Activated CD8-positive, alpha-beta memory T cell treated with anti-CD3 and anti-CD28 coated beads, Interleukin-2, amount 50 U/mL, for 24 hours (primary cell): ENCODE measurements at regions not wholly inside any gene's neighbourhood (a gene's known extent, or its start where the extent isn't known, plus 50 kb on each side); places are given as distances from the start of the nearest gene placed in this dataset.
"Not testable (repeated sequence)": the region's sequence is repeated elsewhere in the genome, so short reads cannot be mapped to it uniquely, and the experiment has no call there.

ENCODE experiments used
- DNase-seq: peaks from one replicate; pipeline ENCODE4 v3.0.0-alpha.2; 2020; ENCODE audit errors: extremely low read depth

DNA sequence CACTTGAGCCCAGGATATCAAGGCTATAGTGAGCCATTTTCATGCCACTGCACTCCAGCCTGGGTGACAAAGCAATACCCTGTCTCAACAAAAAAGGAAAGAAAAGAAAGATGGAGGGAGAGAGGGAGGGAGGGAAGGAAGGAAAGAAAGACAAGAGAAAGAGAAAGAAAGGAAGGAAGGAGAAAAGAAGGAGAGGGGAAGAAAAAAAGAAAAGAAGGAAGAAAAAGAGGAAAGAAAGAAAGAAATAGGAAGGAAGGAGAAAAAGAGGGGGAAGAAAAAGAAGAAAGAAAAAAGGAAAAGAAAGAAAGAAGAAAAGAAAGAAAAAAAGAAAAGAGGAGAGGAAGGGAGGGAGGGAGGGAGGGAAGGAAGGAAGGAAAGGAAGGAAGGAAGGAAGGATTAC, 321.5 kb upstream of the CNTNAP2 start:
- no peak for DNase-seq

DNA sequence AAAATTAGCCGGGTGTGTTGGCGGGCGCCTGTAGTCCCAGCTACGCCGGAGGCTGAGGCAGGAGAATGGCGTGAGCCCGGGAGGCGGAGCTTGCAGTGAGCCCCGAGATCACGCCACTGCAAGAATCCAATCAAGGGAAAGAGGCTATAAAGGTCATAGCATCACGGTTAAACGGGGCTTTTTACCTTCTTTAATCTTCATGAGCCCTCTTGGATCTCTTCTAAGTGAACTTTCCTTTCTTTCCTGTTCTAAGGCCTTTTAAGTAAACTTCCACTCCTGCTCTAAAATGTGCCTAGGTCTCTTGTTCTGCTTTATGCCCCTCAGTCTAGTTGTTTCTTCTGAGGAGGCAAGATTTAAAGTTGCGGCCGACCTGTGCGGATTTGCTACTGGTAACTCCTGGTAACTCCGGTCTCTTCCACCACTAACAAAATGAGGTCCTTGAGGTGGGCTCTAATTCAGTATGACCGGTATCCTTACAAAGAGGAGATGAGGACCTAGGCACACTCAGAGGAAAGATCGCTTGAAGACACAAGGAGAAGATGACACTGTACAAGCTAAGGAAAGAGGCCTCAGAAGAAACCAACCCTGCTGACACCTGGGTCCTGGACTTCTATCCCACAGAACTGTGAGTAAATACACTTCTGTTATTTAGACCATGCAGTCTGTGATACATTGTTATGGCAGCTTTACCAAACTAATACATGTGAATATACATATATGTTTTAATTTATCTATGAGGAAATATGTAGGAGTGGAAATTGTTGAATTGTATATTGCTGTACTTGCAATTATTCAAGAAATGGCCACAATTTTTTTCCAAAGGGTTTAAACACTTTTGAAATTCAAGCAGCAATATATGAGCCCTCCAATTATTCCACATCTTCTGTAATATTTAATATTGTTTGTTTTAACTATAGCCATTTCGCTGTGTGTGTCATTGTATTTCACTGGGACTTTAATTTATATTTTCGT, 331.5 kb upstream of the CNTNAP2 start:
- DNase-seq: no peak

DNA sequence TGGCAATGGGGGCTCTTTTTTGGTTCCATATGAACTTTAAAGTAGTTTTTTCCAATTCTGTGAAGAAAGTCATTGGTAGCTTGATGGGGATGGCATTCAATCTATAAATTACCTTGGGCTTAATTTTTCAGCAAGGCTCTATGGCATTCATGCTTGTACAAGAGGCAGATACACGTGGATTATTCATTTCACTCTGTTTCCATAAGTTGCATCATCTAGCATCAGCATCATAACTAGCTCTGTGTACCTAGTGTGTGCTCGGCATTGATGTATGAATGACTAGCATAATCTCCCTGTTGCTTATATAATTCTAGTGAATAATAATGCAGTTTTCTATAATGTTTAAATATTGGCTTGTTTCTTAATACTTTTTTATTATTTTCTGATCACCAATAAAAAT, 335.2 kb upstream of the CNTNAP2 start:
- not testable (repeated sequence) for DNase-seq

DNA sequence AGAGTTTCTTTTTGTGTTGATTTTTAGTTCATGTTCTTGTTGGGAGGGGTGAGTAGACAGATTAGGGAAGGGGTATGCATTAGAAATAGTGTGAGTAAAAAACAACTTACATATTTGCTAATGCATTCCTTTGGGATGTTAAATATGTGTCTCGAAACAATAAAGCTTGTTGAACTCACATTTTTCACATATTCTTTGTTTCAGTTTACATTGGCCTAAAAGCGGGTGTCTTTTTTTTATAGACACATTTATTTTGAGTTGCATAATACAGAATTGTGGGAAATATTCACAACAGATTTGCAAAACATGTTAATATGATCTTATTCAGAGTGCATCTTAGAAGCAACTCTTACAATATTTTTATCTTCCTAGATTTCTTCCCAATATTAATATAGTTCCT, 337.5 kb upstream of the CNTNAP2 start:
- DNase-seq: no peak

DNA sequence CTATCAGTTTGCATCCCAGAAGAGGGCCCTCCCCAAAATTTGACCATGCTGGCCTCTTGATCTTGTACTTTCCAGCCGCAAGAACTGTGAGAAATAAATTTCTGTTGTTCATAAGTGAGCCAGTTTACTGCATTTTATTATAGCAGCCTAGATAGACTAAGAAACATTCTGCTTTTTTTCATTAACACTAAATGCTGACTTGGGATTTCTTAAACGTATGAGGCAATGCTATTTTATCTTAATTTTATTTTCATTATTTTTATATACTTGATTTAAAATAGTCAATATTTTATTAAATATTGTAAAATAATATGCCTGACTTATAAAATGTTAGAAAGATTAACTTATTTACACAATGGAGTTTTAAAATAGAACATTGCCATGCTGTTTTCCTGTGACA, 341.8 kb upstream of the CNTNAP2 start:
- DNase-seq: no peak

DNA sequence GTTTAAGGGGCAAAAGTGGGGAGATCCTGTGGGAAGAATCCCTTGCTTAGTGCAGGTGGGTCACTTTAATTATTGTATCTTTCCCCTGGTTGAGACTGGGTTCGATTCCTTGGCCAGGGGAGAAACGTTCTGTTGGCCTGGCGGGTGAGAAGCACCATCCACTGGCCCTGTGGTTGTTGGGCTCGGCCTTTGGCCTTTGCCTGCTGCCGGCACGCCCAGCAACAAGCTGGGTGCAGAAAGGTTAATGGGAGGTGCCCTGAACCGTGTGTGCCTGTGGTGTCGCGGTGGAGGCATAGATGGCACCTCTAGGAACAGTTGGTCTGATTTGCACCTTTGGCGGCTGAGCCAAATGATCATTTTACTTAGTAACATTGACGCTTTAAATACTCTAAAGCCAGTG, 363.6 kb upstream of the CNTNAP2 start:
- DNase-seq: no peak

DNA sequence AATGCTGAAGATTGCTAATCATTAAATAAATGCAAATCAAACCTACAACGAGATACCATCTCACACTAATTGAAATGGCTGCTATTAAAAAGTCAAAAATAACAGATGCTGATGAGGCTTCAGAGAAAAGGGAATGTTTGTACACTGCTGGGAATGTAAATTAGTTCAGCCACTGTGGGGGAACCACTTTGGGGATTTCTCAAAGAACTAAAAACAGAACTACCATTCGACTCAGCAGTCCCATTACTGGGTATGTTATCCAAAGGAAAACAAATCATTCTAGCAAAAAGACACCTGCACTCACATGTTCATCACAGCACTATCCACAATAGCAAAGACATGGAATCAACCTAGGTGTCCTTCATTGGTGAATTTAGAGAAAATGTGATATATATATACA, 379.0 kb upstream of the CNTNAP2 start:
- DNase-seq: no peak

DNA sequence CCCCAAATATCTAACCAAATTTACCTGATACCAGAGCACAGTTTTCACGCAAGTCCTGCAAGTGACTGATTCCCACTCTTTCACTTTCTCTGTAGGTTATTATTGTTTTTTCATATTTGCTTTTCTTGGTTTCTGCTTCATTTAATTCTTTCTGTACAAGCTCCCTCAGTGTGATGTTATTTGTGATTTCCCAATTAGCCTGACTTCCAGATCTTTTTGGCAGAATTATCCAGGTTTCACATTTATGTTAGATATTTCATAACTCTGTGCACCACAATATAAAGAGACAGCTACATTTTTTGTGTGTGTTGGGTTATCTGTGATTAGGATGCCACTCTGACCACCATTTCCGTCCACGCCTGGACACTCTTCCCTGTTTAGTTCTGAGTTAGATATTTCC, 381.5 kb upstream of the CNTNAP2 start:
- no peak for DNase-seq

DNA sequence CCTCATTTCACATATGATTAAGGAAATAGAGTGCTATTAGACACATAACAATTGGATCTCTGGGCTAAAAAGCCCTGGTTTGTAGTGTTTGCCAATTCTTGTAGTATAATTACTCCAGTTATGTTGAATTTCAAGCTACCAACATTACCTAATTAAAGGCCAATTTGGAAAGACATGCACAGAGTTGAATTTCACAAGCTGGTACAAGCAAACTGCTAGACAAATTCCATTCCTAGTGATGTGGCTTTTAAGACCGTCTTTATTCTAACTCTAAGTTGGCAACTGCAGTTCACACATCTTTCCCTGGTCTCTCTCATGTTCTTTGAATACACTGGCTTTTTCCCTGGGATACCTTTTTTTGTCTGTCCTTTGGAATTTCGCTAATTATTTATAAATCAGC, 384.1 kb upstream of the CNTNAP2 start:
- no peak for DNase-seq

DNA sequence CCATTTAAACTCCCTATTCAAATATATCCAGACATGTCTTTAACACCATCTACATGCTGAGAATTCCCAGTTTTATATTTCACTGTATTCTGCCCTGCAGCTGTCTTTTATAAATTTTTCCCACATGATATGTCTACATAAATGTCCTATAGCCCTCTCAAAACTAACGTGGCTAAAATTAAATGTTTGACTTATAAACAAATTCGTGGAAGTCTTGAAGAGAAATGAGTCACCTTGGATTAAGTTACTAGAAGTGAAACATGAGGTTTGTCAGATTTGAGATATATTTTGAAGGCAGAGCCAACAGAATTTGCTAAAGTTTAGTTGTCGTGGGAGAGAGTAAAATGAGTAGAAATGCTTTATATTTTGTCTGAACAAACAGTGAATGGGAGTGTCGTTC, 386.9 kb upstream of the CNTNAP2 start:
- no peak for DNase-seq

DNA sequence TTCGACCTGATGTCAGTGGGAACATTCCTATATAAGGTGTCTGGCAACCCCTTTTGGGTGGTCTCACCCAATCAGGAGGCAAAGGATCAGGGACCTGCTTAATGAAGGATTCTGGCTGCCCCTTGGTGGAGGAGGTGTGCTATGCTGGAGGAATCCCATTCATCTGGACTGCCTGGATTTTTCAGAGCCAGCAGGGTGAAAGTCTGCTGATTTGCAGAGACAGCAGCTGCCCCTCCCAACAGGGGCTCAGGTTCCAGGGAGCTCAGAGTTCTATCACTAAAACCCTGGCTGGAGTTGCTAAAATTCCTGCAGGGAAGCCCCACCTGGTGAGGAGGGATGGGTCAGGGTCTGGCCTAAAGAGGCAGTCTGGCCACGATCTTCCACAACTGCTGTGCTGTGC, 398.5 kb upstream of the CNTNAP2 start:
- DNase-seq: no peak

DNA sequence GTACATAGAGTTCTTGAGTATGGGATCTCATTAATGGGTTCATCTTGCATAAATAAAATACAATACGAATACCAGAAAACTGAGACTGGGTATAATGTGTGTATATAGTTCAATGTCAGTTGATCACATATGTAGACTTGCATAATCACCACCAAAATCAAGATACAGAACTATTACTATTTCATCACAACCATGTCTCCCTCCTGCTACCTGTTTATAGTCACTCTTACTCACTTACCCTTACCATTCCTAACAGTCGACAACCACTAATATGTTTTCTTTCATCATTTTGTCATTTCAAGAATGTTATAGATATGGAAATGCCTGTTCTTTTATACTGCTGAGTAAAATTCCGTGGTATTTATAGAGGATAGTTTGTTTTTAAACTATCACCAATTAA, 416.1 kb upstream of the CNTNAP2 start:
- no peak for DNase-seq

DNA sequence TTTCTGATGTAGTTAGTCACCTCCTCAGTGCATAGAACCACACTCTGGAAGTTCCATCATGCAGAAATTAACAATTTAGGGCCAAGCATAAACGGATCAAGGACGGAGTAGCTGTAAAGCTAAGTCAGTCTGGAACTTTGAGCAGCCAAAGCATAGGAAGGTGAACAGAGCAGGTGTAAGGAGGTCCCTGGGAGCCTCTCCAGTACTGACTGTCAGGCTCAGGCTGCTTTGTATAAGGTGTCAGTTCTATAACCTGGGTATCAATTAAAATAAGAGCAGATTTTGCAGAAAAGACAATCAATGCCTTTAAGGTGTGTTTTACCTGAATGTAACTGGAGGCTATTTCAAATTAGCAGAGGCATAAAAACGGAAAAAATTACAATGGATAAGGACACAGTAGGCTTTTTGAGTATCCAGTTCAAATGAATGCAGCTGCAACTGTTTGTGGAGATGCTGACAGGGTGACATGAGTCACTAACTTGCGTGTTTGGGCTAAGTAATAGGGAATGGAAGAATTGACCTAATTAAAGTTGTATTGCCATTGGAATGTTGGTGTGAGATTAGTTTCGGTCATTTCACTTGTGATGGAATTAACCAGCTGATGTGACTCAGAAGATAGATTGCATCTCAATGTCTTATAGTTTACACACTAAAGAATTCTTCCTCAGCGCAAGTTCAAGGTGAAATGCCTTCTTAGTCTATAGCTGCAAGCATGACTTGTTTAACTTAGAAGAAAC, 417.9 kb upstream of the CNTNAP2 start:
- no peak for DNase-seq

DNA sequence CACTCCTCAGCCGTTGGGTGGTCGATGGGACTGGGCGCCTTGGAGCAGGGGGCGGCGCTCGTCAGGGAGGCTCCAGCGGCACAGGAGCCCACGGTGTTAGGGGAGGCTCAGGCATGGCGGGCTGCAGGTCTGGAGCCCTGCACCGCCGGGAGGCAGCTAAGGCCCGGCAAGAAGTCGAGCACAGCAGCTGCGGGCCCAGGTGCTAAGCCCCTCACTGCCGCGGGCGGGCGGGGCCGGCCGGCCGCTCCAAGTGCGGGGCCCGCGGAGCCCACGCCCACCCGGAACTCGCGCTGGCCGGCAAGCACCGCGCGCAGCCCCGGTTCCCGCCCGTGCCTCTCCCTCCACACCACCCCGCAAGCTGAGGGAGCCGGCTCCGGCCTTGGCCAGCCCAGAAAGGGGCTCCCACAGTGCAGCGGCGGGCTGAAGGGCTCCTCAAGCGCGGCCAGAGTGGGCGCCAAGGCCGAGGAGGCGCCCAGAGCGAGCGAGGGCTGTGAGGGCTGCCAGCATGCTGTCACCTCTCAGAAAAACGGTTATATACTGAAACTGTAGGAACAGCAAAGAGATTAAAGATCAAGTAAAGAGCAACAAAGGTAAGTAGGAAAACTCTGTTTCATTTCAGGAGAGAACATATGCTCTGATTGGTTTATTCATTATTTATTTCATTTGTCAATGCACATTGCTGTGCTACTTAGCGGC, 419.0 kb upstream of the CNTNAP2 start:
- DNase-seq: not testable (repeated sequence)

DNA sequence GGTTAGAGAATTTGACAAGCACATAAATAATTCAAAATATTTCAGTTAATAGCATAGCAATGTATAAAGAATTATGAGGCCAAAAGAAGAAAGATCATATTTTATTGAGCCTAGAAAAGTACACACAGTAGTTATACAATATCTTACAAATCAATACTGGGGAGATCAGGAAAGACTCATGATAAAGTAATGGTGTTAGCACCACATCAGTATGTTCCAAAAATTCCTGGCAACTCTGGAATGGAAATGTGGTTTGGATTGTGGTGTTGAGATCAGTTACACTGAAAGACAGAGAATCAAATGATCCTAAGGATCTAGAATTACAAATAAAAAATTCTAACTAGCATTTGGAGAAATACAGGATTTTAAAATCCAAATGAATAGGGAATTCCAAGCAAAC, 420.5 kb upstream of the CNTNAP2 start:
- DNase-seq: no peak

DNA sequence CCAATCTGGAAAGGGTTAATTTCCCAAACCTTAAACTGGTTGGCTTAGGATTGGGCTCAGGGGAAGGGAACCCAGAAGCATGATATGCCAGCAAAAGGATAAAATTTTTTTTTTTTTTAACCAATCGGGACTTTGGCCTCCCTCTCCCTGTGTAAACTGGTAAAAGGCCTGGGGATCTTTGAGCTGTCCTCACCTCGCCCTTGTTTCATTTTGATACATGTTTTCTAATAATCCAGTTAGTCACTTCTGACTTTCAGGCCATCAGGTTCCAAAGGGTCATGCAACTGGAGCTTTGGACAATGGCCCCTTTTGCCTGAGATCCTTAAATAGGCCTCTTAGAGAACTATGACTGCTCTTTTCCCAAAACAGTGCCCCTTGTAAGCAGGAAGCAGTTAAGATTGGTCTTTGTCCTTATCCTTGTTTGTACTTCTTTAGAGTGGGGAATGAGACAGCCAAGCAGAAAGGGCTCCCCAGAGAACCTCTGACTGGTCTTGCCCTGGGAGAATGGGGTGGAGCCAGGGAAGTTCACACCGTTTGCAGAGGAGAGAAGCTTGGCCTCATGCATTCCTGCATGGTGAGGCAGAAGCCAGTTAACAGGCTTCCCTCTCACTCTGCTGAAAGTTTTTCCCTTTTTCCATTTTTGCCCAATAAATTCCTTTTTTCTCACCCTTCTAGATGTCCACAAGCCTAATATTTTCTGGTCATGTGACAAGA, 424.2 kb upstream of the CNTNAP2 start:
- DNase-seq: no peak

DNA sequence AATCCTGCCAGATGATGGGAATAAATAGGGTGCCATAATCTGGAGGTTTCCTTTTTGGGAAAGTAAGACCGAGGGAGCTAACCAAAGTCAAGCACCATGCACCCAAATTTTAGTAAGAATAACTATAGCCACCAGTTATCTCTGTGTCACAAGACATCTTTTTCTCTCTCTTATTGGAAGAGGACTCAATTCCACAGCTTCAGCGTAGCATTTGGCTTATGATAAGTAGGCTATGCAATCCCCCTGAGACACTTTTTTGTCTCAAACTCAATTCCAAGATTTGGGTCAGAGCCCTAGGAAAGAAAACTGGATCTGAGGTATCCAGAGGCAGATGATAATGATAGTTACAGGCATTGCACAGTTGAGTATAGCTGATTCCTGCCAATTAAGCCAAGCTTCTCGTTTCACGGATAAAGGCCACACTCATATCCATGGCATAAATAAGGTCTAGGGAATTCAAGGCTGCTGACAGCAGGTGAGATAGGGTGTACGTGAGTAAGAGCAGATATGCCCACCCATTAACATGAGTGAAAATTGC, 425.2 kb upstream of the CNTNAP2 start:
- DNase-seq: no peak

DNA sequence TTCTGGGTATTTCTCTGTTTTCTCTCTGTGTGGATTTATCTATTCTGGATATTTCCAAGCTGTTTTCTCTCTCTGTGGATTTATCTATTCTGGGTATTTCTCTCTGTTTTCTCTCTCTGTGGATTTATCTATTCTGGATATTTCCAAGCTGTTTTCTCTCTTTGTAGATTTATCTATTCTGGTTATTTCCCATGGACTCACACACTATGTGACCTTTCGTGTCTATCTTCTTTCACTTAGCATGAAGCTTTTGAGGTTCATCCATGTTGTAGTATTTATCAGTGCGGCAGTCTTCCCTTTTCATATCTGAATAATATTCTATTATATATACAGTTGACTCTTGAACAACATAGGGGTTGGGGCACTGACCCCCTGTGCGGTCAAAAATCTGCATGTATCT, 435.0 kb upstream of the CNTNAP2 start:
- DNase-seq: no peak

DNA sequence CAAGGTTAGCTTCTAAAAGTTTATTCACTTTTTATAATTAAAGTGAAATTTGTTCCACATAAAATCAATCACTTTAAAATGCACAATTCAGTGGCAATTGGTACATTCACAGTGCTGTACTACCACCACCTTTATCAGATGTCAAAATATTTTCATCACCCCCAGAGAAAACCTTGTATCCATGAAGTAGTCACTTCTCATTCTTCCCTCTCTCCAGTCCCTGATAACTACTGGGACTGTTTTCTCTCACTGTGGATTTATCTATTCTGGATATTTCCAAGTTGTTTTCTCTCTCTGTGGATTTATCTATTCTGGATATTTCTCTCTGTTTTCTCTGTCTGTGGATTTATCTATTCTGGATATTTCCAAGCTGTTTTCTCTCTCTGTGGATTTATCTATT, 435.4 kb upstream of the CNTNAP2 start:
- DNase-seq: no peak

DNA sequence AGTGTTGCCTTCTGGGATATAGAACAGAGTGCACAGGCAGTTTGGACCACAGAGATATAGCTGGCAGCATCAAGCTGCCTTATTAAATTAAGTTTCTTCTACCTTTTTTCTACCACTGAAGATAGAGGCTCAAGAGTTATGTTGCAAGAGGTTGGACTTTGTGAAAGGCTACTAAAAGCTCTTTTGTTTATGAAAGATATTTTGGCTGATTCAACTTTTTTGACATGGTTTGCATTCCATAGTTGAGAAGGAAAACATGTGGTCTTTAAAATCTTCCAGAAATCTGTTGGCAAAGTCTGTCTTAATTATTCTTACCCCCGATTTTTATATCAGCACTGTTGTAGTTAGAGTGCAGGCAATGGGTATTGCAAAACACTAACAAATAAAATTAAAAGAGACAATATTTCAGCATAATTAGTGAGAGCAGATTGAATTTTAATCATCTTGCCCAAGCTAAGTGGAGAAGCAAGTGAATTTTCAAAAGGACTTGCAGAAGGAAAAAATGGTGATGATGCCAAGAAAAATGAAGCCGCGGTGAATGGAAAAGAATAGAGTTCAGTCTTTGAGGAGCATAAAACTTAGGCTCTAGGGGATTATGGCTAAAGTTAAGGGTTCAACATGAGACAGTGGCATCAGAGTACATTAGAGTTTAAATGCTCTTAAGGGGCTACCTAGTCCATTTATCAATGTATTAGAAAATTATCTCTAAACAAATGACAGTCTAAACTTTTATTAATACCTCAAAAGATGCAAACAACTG, 450.9 kb upstream of the CNTNAP2 start:
- DNase-seq: no peak

DNA sequence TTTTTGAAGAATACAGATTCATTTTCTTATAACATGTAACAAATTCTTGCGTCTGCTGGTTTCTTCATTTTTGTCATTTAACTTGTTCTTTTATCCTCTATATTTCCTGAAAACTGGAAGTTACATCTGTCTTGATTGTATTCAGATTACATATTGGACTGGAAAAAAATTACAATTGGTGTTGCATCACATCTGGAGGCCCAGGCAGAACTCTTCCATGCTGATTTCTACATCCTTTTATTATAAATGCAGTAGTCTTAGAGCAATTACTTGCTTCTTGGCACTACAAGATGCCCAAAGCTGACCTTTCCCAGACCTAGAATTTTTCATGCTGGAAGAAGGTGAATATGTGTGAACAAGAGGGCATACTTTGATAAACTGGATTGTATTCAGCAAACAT, 460.9 kb upstream of the CNTNAP2 start:
- DNase-seq: no peak
